HG02943 (cell line): ENCODE measurements at regions not wholly inside any gene's neighbourhood (a gene's known extent, or its start where the extent isn't known, plus 50 kb on each side); places are given as distances from the start of the nearest gene placed in this dataset.

Experiments
- ATAC-seq: cut with Tn5 transposase; IDR thresholded peaks from one replicate; pipeline ENCODE4 v1.9.1; 2021; ENCODE audit warnings: mild to moderate bottlenecking, low read depth, moderate library complexity; ENCODE audit not compliant: unreplicated experiment

DNA sequence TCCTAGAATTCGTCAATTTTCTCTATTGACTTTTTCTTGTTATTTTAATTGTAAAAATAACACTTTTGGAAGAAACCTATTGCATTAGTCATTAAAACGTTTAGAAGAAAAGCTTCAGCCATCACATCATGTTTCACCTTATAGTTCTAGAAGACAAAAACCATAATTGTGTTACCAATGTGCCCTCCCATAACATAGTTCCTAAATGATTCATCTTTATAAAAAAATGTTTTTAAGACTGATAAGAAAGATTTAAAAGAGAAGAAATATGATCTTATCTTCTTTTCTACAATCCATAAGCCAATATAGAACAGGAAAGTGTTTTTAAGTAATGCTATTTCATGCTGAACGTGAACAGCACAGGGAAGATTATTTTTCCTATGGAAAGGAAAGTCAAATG lies 316.6 kb upstream of the NDST4 start:
- ATAC-seq = no peak

DNA sequence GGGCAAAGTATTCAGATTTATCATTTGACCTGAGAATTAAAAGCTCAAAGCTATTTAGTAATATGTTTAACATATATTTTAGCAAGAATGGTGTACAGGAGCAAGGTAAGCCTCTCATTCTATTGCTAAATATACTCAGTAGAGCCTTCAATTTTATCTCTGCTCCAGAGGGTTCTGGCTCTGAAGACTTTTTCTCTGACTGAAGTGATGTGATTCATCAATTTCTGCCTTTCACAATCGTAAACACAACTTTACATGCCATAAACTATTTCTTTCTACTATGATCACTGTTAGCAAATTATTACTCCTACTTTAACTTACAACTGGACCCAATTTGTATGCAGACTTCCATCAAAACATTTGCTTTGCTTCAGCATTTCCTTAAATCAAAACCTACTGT lies 315.0 kb upstream of the NDST4 start:
- ATAC-seq = no peak

DNA sequence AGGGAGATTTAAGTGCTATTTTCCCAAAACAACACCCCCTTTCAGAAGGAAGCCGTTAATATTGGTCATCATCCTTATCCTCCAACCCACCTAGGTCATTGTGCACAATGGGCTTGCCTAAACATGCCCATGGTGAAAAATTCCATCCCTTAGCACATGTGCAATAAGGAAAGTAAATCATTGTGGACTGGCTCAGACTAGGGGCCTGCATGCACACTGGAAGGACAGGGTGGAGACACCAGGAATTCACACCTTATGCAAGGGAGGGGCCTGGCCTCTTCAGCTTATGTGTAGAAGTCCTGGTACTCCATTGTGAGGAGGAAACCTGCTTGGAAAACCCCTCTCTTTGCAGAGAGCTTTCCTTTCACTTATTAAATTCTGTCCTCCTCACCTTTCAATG lies 311.4 kb upstream of the NDST4 start:
- no peak for ATAC-seq

DNA sequence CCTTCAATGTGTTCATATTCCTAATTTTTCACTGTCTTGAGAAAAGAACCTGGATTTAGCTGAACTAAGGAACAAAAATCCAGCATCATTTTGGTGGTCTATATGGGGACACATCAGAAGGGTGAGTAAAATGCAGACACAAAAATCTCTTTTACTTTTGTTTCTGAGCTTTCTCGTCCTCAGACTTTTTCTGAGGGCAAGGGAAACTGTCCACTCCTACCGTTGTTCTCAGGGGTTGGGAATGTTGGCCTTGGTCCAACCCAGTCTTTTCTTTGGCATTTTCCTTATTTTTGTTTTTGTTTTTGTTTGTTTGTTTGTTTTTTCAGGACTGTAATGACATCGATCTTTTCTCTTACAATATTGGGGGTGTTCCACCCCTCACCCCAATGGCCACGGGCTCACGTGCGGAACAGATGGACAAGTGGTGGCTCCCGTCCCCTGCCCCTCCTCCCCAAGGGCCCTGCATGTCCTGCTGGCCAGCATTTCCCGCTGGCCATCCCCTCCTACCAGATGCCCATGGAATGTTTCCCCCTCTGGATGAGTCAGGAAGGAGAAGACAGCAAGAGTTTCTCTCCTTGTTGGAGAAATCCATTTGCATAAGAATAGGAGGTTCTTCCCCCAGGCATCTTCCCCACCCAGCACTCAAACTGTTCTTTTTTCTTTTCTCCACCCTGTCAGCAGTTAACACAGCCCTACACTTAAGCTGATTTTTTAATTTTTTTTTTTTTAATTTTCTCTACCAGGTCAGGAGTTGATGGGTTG lies 305.4 kb upstream of the NDST4 start:
- ATAC-seq = no peak

DNA sequence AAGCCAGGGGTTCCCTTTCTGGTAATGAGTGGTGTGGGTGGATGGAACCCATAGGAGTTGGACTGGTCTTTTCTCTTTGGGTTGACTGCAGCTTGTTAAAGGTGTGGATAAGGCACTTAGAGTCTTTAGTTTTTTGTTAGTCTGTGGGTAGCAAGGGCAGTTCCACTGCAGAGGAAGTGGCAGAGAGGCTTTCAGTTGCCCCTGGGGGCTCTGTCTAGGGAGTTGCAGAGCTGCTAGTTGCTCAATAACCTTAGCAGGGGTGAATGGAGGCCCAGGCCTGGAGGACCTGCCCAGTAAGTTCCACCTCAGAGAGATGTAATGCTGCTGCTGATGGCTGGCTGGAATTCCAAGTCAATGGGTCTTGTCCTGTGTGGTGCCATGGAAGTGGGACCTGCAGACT lies 282.6 kb upstream of the NDST4 start:
- ATAC-seq = no peak

DNA sequence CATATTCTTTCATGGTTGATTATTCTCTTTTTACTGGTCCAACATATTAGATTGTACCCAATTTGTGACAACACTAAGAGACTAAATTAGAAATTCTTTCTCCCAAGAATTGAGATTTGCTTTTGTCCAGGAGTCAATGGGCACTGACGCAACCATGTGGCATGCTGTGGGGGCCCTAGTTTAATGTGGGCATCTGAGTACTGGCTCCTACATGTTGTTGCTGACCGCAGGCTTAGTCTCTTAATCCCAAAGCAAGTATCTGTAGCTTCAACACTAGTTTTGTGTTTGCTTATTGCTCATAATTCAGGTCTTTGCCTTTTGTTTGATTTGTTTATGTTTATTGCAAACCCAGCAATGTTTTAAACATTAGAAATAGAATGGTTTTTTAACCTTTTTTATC lies 263.4 kb upstream of the NDST4 start:
- no peak for ATAC-seq

DNA sequence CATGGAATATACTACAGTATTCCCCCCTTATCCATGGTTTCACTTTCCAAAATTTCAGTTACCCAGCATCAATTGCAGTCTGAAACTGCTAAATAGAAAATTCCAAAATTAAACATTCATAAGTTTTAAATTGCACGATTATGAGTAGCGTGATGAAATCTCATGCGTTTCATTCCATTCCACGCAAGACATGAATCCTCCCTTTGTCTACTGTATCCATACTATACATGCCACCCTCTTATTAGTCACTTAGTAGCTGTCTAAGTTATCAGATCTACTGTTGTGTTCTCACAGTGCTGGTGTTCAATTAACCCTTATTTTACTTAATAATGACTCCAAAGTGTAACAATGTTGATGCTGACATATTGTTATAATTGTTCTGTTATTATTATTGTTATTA lies 261.2 kb upstream of the NDST4 start:
- ATAC-seq = no peak

DNA sequence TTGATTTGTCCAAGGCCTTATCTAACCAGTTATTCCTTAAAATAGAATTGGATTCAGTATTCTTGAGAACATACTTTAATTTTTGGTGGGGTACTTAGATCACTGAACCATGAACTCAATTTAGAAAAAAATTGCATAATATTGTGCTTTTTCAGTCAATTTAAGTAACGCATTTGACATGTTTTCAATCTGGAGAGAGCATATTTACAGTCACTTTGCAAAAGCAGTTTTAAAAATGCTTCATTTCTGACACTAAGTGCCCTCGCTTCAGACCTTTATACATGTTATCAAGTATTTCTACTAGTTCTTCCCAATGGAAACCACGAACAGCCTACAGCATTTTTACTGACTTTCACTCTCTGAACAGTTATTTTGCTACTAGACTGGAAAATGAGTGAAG lies 257.1 kb upstream of the NDST4 start:
- no peak for ATAC-seq

DNA sequence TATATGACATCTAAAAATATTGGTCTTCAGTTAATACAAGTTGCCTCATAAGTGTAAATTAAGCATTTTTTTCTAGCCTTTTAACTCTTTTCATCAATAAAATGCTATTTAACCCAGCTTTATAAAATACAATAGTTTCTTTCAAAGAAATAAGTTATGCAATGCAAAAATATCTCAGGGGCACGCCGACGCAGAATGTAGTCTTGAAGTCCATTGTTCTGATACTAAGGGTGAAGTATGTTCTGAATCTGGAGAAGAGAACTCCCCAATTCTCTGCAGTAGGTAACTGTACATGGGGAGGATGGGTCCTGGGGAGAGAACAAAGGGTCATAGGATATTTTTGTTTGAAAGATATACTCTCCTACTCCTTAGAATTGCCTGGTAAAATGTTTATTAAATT lies 256.6 kb upstream of the NDST4 start:
- no peak for ATAC-seq

DNA sequence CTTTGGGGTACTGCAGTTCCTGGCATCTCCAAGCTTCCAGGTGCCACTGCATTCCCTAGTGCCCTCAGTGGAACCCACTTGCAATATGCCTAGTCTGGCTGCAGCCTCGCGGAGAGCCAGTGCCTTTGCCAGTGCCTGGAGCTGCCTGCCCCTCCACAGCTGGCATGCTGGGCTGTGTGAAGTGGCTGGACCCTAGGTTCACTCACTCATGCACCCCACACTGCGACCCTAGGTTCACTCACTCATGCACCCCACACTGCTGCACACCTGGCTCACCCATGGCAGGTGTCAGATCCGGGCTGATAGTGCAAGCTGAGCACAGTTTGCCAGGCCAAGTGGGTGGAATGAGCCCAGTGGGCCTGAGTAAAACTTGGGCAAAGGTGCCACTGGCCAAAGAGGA lies 253.0 kb upstream of the NDST4 start:
- ATAC-seq = no peak

DNA sequence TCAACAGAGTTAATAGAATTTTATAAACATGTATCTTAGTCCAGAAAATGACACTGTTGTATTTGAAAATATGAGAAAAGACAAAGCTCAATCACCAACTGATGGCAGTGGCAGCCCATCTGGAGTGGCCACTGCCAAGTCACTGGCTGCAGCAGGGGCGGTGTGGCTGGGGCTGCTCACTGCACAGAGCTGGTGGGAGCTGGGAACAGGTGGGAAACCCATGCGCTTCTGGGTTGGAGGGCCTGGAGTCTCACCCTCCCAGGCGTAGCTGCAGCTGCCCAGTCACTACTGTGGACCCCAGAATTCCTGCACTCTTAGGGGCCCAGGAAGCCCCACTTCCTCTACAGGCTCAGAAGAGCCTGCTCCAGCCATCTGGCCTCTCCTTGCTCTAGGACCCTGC lies 251.8 kb upstream of the NDST4 start:
- ATAC-seq = no peak

DNA sequence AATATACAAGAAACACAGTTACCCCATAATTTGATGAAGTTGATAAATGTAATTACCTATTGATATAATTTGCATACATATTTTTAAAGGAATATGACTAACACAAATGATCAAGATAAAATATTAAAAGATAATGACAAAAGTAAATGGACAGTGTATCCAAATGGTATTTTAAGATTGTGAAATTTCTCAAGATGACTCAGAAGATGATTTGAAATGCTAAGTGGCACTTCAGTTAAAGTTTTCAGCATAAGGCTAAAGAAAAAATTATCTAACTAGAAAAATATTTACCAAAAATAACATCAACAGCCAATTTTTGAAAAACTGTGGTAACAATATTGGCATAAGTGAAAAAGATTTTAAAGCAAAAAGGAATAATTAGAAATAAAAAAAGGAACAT lies 248.4 kb upstream of the NDST4 start:
- no peak for ATAC-seq

DNA sequence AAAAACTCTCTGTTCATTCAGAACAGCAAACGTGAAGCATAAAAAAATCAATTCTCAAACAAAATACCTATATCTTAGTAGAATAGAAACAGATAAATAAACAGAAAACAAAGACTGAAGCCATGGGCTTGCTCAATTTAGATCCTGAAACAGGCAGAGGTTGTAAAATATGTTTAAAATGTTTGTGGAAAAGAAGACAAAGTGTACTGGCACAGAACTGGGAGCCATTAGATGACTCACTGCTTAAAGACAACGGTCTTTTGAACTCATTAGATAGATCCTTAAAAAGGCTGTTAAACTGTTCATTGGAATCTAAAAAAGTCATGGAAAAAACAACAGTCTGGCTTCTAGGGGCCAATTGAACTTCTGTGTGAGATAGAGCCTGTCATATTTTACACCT lies 247.0 kb upstream of the NDST4 start:
- ATAC-seq = no peak

DNA sequence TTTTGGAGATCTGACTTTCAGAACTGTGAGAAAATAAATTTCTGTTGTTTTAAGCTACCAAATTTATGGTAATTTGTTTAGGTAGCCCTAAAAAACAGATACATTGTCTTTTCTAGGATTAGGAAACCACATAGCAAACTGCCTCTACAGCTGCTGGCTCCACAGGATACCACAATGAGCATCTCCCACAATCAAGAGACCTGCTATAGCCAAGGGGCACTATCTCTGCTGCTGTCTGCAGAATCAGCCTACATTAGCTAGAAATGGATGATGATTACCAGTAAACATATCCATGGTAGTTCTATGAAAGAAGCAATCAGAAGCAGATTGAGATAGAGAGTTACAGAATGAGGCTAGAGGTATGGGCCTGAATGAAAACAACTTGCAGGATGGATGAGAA lies 244.4 kb upstream of the NDST4 start:
- ATAC-seq = no peak

DNA sequence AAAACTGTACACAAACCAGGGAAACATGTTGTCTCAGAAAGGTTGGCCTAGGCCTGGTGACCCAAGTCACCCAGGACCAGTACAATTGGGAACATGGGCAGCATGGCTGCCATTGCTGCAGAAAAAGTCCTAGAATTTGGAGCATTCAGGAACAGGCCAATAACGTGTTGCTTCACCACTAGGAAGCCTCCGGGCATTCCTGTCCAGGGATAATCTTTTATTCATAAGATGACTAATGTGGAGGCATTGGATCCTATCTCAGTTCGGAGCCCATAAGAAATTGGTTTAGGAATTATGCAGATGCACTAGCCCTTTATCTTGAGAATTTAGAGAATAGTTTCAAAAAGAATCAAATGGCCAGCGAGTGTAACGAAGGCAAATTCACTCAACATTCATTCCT lies 242.8 kb upstream of the NDST4 start:
- no peak for ATAC-seq

DNA sequence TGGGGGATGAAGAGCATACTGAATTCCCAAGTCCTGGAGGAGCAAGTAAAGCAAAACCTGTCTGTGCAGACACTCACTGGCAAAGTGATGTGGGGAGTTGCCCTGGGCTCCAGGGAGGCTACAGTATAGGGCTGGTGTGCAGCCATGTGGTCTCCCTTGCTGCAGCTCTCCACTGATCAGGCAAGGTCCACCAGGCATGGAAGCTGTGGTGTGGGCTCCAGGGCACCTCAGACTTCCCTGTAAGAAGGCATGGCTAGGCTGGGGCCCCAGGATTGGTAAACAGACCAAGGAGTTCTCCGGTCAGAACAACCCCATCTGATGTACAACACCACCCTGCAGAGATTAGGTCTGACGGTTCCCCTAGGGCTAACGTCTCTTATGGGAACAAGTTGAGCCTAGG lies 241.9 kb upstream of the NDST4 start:
- no peak for ATAC-seq

DNA sequence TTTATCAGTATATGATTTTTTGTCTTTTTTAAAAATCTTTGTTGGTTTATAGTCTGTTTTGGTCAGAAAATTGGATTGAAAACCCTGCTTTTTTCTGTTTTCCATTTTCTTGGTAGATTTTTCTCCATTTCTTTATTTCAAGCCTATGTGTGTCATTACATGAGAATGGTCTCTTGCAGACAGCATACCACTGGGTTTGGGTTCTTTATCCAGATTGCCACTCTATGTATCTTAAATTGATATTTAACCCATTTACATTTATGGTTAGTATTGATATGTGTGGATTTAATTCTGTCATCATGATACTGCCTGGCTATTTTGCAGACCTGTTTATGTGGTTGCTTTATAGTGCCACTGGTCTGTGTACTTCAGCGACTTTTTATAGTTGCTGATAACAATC lies 239.9 kb upstream of the NDST4 start:
- no peak for ATAC-seq

DNA sequence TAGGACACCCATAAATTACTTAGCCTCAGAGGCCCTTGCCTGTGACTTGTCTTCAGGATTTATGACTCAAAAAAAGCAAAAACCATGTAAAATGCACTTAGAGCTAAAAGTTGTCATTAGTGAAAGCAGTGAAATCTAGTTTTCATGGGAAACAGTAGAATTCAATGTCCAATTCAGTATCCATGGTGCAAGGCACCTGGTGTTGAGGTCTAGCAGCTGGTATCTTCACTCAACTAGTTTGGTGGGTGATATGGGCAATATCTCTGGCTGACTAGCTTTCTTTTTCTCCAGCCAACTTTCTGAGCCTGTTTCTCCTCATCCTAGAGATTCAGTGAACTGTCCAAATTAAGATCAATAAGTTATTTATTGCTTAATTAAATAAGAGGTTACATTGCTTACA lies 229.8 kb upstream of the NDST4 start:
- ATAC-seq = no peak

DNA sequence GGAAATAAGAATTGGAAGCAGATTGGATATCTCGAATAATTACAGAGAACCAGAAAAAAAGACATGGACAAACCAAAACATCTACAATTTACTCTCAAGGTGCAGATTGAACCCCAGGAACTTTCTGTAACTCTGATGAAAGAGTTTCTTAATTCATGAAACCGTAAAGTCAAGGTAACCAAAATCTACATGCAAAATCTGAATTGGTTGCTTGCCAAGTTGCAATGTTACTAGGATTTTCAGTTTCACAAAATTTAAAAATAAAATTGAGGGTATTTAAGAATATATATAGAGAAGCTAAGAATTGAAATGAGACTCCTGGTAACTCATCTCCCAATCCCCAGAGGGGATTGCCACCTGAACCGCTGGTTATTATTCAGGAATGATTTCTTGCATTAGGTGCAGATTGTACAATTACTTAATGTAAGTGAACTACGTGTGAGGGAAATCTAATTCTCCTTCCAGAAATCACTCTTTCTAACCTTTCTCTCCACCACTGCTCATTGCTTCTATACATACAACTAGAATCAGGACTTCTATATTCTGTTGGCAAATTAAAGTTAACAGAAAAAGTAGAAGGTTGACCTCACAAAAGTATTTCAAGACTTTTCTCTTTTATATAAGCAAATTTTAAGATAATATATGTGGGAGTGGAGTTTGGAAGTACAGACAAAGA lies 221.5 kb upstream of the NDST4 start:
- ATAC-seq = no peak

DNA sequence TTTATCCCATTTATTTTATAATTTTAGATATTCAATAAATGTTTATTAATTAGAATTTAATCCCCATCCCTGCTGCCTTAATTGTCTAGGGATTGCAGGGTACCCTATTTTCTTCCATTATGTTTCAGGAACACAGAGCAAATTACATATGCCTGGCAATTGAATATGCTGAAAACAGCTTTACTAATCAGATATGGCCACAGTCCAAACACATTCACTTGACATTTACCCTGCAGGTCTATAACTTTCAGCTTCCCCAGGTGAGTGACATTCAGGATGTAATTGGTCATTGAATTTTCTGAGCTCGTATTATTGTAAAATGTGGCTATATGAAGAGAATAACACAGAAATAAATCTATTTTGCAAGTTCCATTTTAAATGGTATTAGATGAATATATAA lies 218.7 kb upstream of the NDST4 start:
- ATAC-seq = no peak

DNA sequence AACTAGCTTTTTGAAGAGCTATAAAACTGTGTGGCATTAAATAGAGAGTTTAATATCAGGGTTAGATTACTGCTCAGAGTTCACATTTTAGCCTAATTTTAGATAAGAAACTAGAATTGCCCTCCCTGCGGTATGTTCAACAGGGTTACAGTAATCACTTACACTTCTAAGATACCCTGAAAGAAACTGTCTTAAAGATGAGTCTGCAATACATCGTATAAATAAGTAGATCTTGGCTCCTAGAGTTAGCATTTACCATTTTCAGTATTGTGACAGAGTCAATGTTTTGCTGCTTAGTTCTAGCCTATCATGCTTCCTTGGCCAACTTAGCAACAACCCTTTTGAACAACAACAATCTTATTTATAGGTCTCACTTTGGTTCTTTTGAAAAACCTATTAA lies 217.8 kb upstream of the NDST4 start:
- ATAC-seq = no peak

DNA sequence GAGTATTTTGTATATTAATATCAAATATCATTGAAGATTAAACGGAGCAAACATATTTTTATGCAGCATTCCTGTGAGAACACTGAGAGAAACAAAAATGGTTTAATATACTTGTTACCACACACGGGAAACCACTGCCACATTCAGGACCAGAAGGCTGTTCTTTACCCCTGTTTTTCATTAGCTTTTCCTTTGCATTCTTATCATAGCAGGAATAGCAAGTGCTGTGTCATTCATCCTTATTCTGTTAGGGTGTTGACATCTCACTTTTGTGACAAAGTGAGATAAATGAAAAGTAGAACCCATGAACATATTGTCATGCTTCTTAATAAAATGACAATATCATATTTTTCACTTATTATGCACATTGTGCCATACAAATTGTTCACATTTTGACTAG lies 212.4 kb upstream of the NDST4 start:
- ATAC-seq = no peak
